ENCODE measurements at regions not wholly inside any gene's neighbourhood (a gene's known extent, or its start where the extent isn't known, plus 50 kb on each side); places are given as distances from the start of the nearest gene placed in this dataset.

DNA sequence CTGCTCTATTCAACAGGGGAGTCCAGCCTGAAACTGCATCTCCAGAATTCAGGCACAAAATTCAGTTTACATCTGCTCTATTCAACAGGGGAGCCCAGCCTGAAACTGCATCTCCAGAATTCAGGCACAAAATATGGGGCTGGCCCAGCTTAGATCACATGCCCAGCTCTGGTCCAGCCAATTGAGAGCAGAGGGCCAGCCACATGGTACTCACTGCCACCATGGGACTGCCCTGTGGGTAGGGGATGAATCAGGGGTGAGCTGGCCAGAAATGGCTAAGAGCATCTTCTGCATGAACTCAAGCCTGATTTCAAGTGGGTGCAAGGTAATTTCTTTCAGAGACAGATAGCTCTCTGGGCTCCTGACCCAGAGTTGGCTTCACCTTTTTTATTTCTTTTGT lies 156.6 kb upstream of the LYZL2 start:
- H3K4me3 ChIP-seq (ENCODE audit: low read depth, poor library complexity, severe bottlenecking), result no peak overlapping the region
- no peak for DNase-seq (ENCODE audit: low spot score in 2 of 2)
- intact Hi-C loops (cut with DNase I; ENCODE audit: low total_unique reads), result loop anchor here (10.0 kb wide), 1 partner anchor 1019 kb away; no protein-coding TSS in a partner anchor
- no peak for TF ChIP-seq POLR2A (IDR thresholded peaks at IDR 0.05)
- TF ChIP-seq, protein P1, sequence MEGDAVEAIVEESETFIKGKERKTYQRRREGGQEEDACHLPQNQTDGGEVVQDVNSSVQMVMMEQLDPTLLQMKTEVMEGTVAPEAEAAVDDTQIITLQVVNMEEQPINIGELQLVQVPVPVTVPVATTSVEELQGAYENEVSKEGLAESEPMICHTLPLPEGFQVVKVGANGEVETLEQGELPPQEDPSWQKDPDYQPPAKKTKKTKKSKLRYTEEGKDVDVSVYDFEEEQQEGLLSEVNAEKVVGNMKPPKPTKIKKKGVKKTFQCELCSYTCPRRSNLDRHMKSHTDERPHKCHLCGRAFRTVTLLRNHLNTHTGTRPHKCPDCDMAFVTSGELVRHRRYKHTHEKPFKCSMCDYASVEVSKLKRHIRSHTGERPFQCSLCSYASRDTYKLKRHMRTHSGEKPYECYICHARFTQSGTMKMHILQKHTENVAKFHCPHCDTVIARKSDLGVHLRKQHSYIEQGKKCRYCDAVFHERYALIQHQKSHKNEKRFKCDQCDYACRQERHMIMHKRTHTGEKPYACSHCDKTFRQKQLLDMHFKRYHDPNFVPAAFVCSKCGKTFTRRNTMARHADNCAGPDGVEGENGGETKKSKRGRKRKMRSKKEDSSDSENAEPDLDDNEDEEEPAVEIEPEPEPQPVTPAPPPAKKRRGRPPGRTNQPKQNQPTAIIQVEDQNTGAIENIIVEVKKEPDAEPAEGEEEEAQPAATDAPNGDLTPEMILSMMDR (IDR thresholded peaks at IDR 0.05), result no peak

DNA sequence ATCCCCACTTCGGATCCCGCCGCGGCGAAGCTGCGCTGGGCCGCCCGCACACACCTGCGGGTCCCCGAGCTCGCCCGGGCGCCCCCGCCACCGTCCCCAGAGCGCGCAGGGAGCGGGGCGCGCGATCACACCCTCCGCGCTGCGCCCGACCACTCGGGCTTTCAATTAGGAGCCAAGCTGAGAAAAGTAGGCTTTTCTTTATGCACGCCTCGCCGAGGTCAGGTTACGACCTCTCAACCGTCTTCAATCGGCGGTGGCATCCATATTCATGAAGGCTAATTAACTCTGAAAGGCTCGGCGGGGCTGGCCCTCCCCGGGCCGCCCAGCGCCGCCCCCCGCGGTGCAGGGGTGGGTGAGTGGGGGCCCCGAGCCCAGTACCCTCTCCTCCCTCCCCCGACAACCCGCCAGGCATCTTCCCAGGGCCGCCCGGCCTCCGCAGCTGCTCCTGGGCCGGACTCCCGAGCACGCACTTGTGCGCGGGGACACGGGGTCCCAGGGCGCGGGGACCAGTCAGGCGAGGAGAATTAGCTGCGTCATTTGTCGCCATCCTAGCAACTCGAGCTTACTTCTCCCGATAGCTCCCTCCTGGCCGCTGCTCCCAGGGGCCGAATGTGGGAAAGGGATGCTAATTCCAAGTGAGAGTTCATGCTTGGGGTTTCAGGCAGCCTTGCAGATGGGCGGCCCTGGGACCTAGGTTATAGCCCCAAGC lies 155.5 kb upstream of the LYZL2 start:
- intact Hi-C loops (cut with DNase I; ENCODE audit: low total_unique reads), result loop anchor here (10.0 kb wide), 1 partner anchor 1020 kb away; no protein-coding TSS in a partner anchor
- DNase-seq (ENCODE audit: low spot score in 2 of 2), result peak; percentile 64 to 93
- H3K4me3 ChIP-seq (ENCODE audit: low read depth, poor library complexity, severe bottlenecking), result peak overlapping the region; percentile 47
- WGBS, 2 donors, result 5 to 9% methylated on average over 46 to 58 of the region's 63 CpGs
- TF ChIP-seq, protein P1 (IDR thresholded peaks at IDR 0.05), result no peak
- no peak for TF ChIP-seq POLR2A (IDR thresholded peaks at IDR 0.05)

DNA sequence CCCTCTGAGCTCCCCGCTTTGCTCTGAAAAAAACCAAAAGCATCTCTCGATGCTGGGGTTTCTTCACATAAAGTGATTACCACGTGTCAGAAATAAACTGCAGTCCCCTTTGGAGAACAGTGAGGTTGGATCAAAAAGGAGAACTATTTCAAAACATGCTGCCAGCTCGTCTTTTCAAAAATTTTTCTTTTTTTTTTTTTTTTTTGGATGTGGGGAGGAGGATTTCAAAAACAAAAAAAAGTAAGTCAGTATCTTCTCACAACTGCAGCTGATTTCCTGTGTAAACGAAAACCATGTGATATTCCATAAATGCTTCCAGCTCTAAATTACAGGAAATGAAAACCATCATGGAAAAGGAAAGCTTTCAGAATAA lies 155.0 kb upstream of the LYZL2 start:
- 0 to 3% methylated on average over 5 of the region's 5 CpGs for WGBS, 2 donors
- DNase-seq (ENCODE audit: low spot score in 2 of 2), result no peak
- intact Hi-C loops (cut with DNase I; ENCODE audit: low total_unique reads), result loop anchor here (10.0 kb wide), 1 partner anchor 1020 kb away; no protein-coding TSS in a partner anchor
- peak overlapping the region; percentile 47 for H3K4me3 ChIP-seq (ENCODE audit: low read depth, poor library complexity, severe bottlenecking)
- TF ChIP-seq POLR2A (IDR thresholded peaks at IDR 0.05), result no peak
- TF ChIP-seq, protein P1 (IDR thresholded peaks at IDR 0.05), result no peak

DNA sequence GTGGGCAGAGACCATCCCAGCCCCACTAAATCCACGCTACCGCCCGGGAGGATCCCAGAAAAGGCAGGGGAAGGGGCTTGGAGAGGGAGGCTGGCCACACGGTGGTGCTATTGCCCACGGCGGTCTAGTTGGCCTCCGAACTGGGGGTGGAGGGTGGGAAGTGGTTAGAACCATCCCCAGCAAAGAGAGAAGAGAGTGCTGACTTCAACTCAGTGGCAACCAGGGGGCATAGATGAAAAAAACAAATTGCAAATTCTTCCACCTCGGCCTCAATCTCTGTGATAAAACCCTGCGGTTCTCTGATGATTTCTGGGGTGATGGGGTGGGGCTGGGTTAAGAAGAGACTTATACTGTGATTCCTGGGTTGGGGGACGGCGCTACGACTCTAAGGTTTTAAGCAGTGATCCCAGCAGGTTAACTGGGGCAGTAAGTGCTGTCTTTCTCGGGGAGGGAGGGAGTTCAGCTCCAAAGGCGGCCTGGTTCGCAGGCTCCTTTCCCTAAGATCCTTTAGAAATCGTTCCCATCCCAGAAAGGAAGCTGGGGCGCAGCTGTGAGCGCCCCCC lies 154.5 kb upstream of the LYZL2 start:
- TF ChIP-seq, protein P1 (IDR thresholded peaks at IDR 0.05), result no peak
- TF ChIP-seq POLR2A (IDR thresholded peaks at IDR 0.05), result no peak
- WGBS, 2 donors, result 4 to 6% methylated on average over 18 of the region's 18 CpGs
- no peak overlapping the region for H3K4me3 ChIP-seq (ENCODE audit: low read depth, poor library complexity, severe bottlenecking)
- intact Hi-C loops (cut with DNase I; ENCODE audit: low total_unique reads), result loop anchor here (10.0 kb wide), 1 partner anchor 1021 kb away; no protein-coding TSS in a partner anchor
- peak; percentile 75 to 96 for DNase-seq (ENCODE audit: low spot score in 2 of 2)

DNA sequence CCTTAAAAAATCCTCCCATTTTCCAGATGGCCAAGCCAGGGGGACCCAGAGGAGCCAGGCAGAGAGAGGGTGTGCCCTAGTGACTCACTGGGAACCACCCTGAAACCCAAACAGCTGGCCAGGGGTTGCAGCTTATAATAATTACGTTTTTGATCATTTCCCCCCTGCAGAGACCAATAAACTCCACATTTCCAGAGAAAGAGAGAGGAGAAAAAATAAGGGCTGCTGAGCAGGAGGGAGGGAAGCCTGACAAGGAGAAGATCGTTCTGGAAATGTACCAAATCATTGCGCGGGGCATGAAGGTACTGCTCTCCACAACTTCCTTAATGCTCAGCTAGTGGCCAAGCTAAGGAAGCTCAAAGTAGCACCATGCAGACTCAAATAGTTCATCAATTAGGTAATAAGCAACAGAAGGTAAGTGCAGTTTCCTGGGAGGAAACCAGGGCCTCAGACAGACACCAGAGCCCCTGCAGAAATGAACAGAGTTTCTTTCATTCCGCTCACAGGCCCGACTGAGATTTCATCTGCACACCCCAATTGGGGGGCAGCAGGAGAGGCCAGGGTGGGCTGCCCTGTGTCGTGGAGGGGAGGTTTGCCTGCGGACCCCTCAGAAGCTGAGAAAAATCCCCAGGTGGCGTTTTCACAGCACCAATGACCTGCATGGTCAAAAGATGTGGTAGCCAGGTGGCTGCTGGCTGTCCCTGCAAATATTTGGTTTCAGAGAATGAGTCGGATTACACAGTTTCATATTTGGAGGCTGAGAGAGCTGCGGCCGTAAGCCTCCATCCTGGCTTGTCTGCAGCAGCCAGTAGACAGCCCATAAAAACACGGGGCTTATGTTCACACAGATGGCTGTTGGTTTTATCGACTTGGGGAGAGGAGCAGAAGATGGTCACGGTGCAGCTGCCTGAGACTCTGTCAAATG lies 153.2 kb upstream of the LYZL2 start:
- intact Hi-C loops (cut with DNase I; ENCODE audit: low total_unique reads), result loop anchor here (10.0 kb wide), 1 partner anchor 1022 kb away; no protein-coding TSS in a partner anchor
- peak; percentile 58 to 89 for DNase-seq (ENCODE audit: low spot score in 2 of 2)

More for the DNA sequence above, 153.2 kb upstream of the LYZL2 start:
- H3K4me3 ChIP-seq (ENCODE audit: low read depth, poor library complexity, severe bottlenecking), result no peak overlapping the region
- WGBS, 2 donors, result 57 to 72% methylated on average over 15 of the region's 15 CpGs
- TF ChIP-seq, protein P1 (IDR thresholded peaks at IDR 0.05), result no peak
- TF ChIP-seq POLR2A (IDR thresholded peaks at IDR 0.05), result no peak

Data from lower leg skin (tissue), 4 donors.